ENCODE measurements at regions not wholly inside any gene's neighbourhood (a gene's known extent, or its start where the extent isn't known, plus 50 kb on each side); places are given as distances from the start of the nearest gene placed in this dataset.
"Not testable (repeated sequence)": the region's sequence is repeated elsewhere in the genome, so short reads cannot be mapped to it uniquely, and the experiment has no call there.

DNA sequence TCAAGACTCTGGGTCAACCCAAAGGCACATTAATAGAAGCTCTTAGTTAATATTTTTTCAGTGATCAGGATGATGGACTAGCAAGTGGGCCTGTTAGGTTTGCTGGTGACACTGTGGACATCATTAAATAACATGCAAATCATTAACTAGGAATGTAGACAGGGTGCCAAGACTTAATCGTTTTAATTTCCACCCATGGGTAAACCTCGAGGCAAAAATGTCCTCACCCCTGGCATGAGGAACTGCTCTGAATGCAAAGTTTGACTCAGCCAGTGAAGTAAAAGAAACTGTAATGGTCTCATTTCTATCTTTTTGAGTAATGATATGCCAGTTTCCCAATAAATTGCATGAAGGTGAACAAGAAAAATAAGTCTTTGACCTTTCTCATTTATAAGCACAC, 152.6 kb upstream of the MEX3C start:
- H3K9me3 ChIP-seq (ENCODE audit: control insufficient read depth, insufficient read depth, low read length), result peaks cover 7% of the 10 kb centered on the region; the same call in 1 of the 2 replicates
- no peak for TF ChIP-seq CTCF (IDR thresholded peaks at IDR 0.05; ENCODE audit: low read depth, low read length)
- H3K27ac ChIP-seq (ENCODE audit: low read depth, low read length), result no peak overlapping the region
- ChIA-PET CTCF (no interaction called here), POLR2A (no interaction called here)
- H3K27me3 ChIP-seq (ENCODE audit: control insufficient read depth, insufficient read depth, low read length), result no peaks in the 10 kb centered on the region
- no peak overlapping the region for H3K4me3 ChIP-seq (ENCODE audit: low read depth, low read length)
- DNase-seq (ENCODE audit: low read depth, low spot score), result no peak

GRCh38 chr18:51355841-51356240, 158.4 kb upstream of the MEX3C start:
- ChIA-PET POLR2A (no interaction called here), CTCF (no interaction called here)
- H3K27ac ChIP-seq (ENCODE audit: low read depth, low read length), result no peak overlapping the region
- no peaks in the 10 kb centered on the region for H3K27me3 ChIP-seq (ENCODE audit: control insufficient read depth, insufficient read depth, low read length)
- DNase-seq (ENCODE audit: low read depth, low spot score), result no peak
- TF ChIP-seq CTCF (IDR thresholded peaks at IDR 0.05; ENCODE audit: low read depth, low read length), result no peak
- H3K9me3 ChIP-seq (ENCODE audit: control insufficient read depth, insufficient read depth, low read length), result peaks cover 18% of the 10 kb centered on the region
- no peak overlapping the region for H3K4me3 ChIP-seq (ENCODE audit: low read depth, low read length)

- DNase-seq (ENCODE audit: low read depth, low spot score); H3K27me3 ChIP-seq (ENCODE audit: control insufficient read depth, insufficient read depth, low read length); H3K4me3 ChIP-seq (ENCODE audit: low read depth, low read length); POLR2A ChIA-PET; CTCF ChIA-PET; H3K27ac ChIP-seq (ENCODE audit: low read depth, low read length): not testable (repeated sequence)
- H3K9me3 ChIP-seq (ENCODE audit: control insufficient read depth, insufficient read depth, low read length), result peaks cover 24% of the 10 kb centered on the region
Measured at GRCh38 chr18:51360301-51360700, 162.8 kb upstream of the MEX3C start.

DNA sequence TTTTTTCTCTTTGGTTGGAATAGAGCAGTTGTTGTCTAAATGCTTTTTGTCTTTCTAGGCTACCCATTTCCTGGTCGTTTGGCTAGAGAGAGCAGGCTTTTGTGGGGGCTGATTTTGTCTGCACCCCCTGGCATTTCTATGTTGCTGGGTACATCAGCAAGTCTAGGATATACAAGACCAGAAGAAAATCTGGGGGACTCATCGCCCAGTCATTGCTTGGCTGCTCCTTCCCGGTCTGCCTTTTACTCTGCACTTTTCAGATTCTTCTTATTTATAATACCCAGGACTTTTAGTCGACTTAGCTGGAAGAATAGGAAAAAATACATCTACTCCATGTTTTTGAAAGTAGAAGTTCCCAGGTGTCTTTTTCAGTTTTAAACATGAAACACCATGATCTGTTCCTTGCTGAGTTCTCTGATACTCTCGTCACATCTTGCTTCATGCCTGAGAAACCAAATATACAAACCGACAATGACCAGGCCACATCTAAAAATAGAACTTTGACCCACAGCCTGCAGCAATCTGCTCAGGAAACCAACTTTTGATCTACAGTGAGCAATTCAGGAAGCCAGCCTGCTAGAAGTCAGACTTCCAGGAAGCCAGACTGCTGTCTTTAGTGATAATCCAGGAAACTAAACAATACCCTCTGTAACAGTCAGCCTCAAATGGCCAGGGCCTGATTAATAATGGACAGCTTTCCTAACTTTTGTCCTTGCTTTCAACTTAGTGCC, 163.8 kb upstream of the MEX3C start:
- DNase-seq (ENCODE audit: low read depth, low spot score), result no peak
- ChIA-PET POLR2A (no interaction called here), CTCF (no interaction called here)
- TF ChIP-seq CTCF (IDR thresholded peaks at IDR 0.05; ENCODE audit: low read depth, low read length), result no peak
- H3K27ac ChIP-seq (ENCODE audit: low read depth, low read length), result no peak overlapping the region
- peaks cover 25% of the 10 kb centered on the region for H3K9me3 ChIP-seq (ENCODE audit: control insufficient read depth, insufficient read depth, low read length)
- H3K4me3 ChIP-seq (ENCODE audit: low read depth, low read length), result no peak overlapping the region
- no peaks in the 10 kb centered on the region for H3K27me3 ChIP-seq (ENCODE audit: control insufficient read depth, insufficient read depth, low read length)

DNA sequence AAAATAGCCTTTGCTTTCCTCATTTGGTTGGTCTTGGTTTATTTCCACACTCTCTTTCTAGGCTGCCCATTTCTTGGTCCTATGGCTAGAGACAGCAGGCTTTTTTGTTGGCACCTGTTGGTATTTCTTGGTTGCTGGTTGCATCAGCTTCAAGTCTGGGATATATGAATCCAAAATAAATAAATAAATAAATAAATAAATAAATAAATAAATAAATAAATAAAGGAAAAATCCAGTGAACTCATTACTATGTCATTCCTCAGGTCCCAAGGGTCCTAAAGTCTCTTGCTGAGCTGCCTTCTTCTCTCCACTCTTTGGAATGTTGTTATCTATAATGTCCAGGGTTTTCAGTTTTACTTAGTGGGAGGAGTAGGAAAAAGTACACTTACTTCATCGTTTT, 165.9 kb upstream of the MEX3C start:
- Histone ChIP-seq H3K9me3 (ENCODE audit: control insufficient read depth, insufficient read depth, low read length) (peaks cover 20% of the 10 kb centered on the region), H3K27ac (ENCODE audit: low read depth, low read length) (no peak overlapping the region), H3K4me3 (ENCODE audit: low read depth, low read length) (no peak overlapping the region), H3K27me3 (ENCODE audit: control insufficient read depth, insufficient read depth, low read length) (no peaks in the 10 kb centered on the region)
- ChIA-PET CTCF (no interaction called here), POLR2A (no interaction called here)
- DNase-seq (ENCODE audit: low read depth, low spot score), result no peak
- TF ChIP-seq CTCF (IDR thresholded peaks at IDR 0.05; ENCODE audit: low read depth, low read length), result no peak

Measured in AG04450 (cell line).